A549 (cell line): ENCODE measurements at regions not wholly inside any gene's neighbourhood (a gene's known extent, or its start where the extent isn't known, plus 50 kb on each side); places are given as distances from the start of the nearest gene placed in this dataset.

Experiments used
- ATAC-seq, 2 experiments: fragments of 200-7000 bp in 1 of 2; fragments of >200 bp in 1 of 2; cut with Nextera tagmentation in 1 of 2; cut with Tn5 transposase in 1 of 2; 3 replicates each; pipeline versions ENCODE4 v1.8.0 to v1.9.1; 2018 to 2020; ENCODE audit warnings: mild to moderate bottlenecking in 1 of 2, moderate library complexity in 1 of 2
- CTCF ChIA-PET: fragments of 300-600 bp; sonication (Branson Sonifier 250); formaldehyde crosslinking; extraction: SDS; loops from one replicate; lab custom pipeline; 2021; ENCODE audit warnings: antibody characterized with exemption, inconsistent platforms; lab: Yijun Ruan, JAX
- POLR2A ChIA-PET: fragments of 350-600 bp; formaldehyde crosslinking; extraction: SDS; loops from one replicate; lab custom pipeline; 2021; ENCODE audit warnings: antibody characterized with exemption, inconsistent platforms; lab: Yijun Ruan, JAX
- DNase-seq, 2 experiments: peaks; one replicate each; pipeline versions ENCODE4 v3.0.0 to v3.0.0-alpha.2; 2011 to 2016; ENCODE audit warnings: low read depth in 1 of 2, low spot score in 1 of 2
- FAIRE-seq: peaks from 2 replicates; lab custom pipeline; 2011; peaks lifted over from hg19 to GRCh38; lab: Jason Lieb, UNC
- H3K27ac ChIP-seq, 2 experiments: fragments of >200 bp; sonication (Bioruptor Twin); formaldehyde crosslinking; 3 replicates each; pipeline ENCODE4 v1.5.1; 2016 to 2017
- H3K4me1 ChIP-seq: fragments of >200 bp; sonication (Bioruptor Twin); formaldehyde crosslinking; 3 replicates; pipeline ENCODE4 v1.6.1; 2016
- H3K4me2 ChIP-seq: fragments of >200 bp; sonication (Bioruptor Twin); formaldehyde crosslinking; 3 replicates; pipeline ENCODE4 v1.6.1; 2016
- H3K4me3 ChIP-seq: fragments of >200 bp; sonication (Bioruptor Twin); formaldehyde crosslinking; 3 replicates; pipeline ENCODE4 v1.5.1; 2016
- H3K9me3 ChIP-seq: fragments of >200 bp; sonication (Bioruptor Twin); formaldehyde crosslinking; 3 replicates; pipeline ENCODE4 v1.6.1; 2016
- BHLHE40 ChIP-seq: IDR thresholded peaks from 2 replicates; pipeline ENCODE4 v1.6.1; 2012; ENCODE audit warnings: low read depth, low read length, inconsistent platforms
- CEBPB ChIP-seq, 2 experiments: fragments of >200 bp in 1 of 2; sonication (Bioruptor Twin) in 1 of 2; formaldehyde crosslinking in 1 of 2; IDR thresholded peaks; 2 replicates each; pipeline ENCODE4 v1.6.1; 2012 to 2016
- EHF ChIP-seq: fragments of 250-450 bp; sonication (Bioruptor Pico); IDR thresholded peaks from 2 replicates; pipeline ENCODE4 v1.5.0; 2020; ENCODE audit warnings: mild to moderate bottlenecking
- EHMT2 ChIP-seq: fragments of 200-600 bp; sonication (generic); IDR thresholded peaks from 2 replicates; pipeline ENCODE4 v1.6.1; 2016; ENCODE audit warnings: antibody characterized with exemption, low read depth, mild to moderate bottlenecking, moderate library complexity
- ESRRA ChIP-seq: fragments of 150-350 bp; IDR thresholded peaks from 2 replicates; pipeline ENCODE4 v1.6.1; 2014; ENCODE audit warnings: mild to moderate bottlenecking, low read length, borderline replicate concordance
- FOSB ChIP-seq: fragments of 250-450 bp; sonication (Bioruptor Pico); IDR thresholded peaks from 2 replicates; pipeline ENCODE4 v1.5.0; 2020; ENCODE audit warnings: mild to moderate bottlenecking, moderate library complexity
- FOSL2 ChIP-seq, 2 experiments: fragments of 450-650 bp in 1 of 2; fragments of >200 bp in 1 of 2; sonication (Bioruptor Twin) in 1 of 2; formaldehyde crosslinking; IDR thresholded peaks; 2 replicates each; pipeline versions ENCODE4 v1.5.0 to v1.6.1; 2016 to 2020; ENCODE audit warnings: mild to moderate bottlenecking in 1 of 2, moderate library complexity in 1 of 2
- FOXS1 ChIP-seq: fragments of 250-450 bp; sonication (Bioruptor Pico); IDR thresholded peaks from 2 replicates; pipeline ENCODE4 v1.5.0; 2020; ENCODE audit warnings: mild to moderate bottlenecking, moderate library complexity
- GATA3 ChIP-seq: IDR thresholded peaks from 2 replicates; pipeline ENCODE4 v1.6.1; 2012; ENCODE audit warnings: borderline replicate concordance
- HEYL ChIP-seq: fragments of 250-450 bp; sonication (Bioruptor Pico); IDR thresholded peaks from 2 replicates; pipeline ENCODE4 v1.8.0; 2021; ENCODE audit warnings: mild to moderate bottlenecking, moderate library complexity
- HOXA7 ChIP-seq: fragments of 250-450 bp; sonication (Bioruptor Pico); IDR thresholded peaks from 2 replicates; pipeline ENCODE4 v1.5.0; 2020; ENCODE audit warnings: mild to moderate bottlenecking, moderate library complexity
- HOXB13 ChIP-seq: fragments of 250-450 bp; sonication (Bioruptor Pico); IDR thresholded peaks from 2 replicates; pipeline ENCODE4 v1.5.0; 2020; ENCODE audit warnings: low read depth, mild to moderate bottlenecking, moderate library complexity
- JUN ChIP-seq, 2 experiments: fragments of >200 bp; sonication (Bioruptor Twin); formaldehyde crosslinking; IDR thresholded peaks; 2 replicates in 1 of 2; 3 replicates in 1 of 2; pipeline ENCODE4 v1.6.1; 2016 to 2017
- KDM1A ChIP-seq: fragments of 200-600 bp; sonication (generic); IDR thresholded peaks from 2 replicates; pipeline ENCODE4 v1.6.1; 2016; ENCODE audit warnings: low read depth, mild to moderate bottlenecking
- MAZ ChIP-seq: fragments of 150-350 bp; IDR thresholded peaks from 2 replicates; pipeline ENCODE4 v1.6.1; 2014; ENCODE audit warnings: antibody characterized with exemption, low read depth, low read length, borderline replicate concordance
- PHF8 ChIP-seq: fragments of 200-600 bp; sonication (generic); IDR thresholded peaks from 2 replicates; pipeline ENCODE4 v1.6.1; 2016; ENCODE audit warnings: low read depth, mild to moderate bottlenecking, antibody characterized with exemption, moderate library complexity, borderline replicate concordance
- POLR2AphosphoS2 ChIP-seq: conservative IDR thresholded peaks from 2 replicates; pipeline ENCODE4 v1.6.1; 2012; ENCODE audit warnings: low read length, improper control_type of control experiment, inconsistent platforms
- RAD21 ChIP-seq, 2 experiments: fragments of >200 bp in 1 of 2; sonication (Bioruptor Twin) in 1 of 2; formaldehyde crosslinking in 1 of 2; IDR thresholded peaks in 1 of 2; conservative IDR thresholded peaks in 1 of 2; 2 replicates in 1 of 2; 3 replicates in 1 of 2; pipeline ENCODE4 v1.6.1; 2012 to 2018; ENCODE audit warnings: inconsistent platforms in 1 of 2
- RARB ChIP-seq: fragments of 250-450 bp; sonication (Bioruptor Pico); IDR thresholded peaks from 2 replicates; pipeline ENCODE4 v1.8.0; 2021; ENCODE audit warnings: mild to moderate bottlenecking, moderate library complexity
- RCOR1 ChIP-seq: fragments of 150-350 bp; IDR thresholded peaks from 2 replicates; pipeline ENCODE4 v1.6.1; 2014; ENCODE audit warnings: antibody characterized with exemption, low read length, low read depth
- RNF2 ChIP-seq: fragments of 200-600 bp; sonication (generic); IDR thresholded peaks from 2 replicates; pipeline ENCODE4 v1.6.1; 2016; ENCODE audit warnings: low read depth, mild to moderate bottlenecking, antibody characterized with exemption, moderate library complexity, borderline replicate concordance
- TFCP2L1 ChIP-seq: fragments of 250-450 bp; sonication (Bioruptor Pico); IDR thresholded peaks from 2 replicates; pipeline ENCODE4 v1.5.0; 2021; ENCODE audit warnings: mild to moderate bottlenecking
- TP53 ChIP-seq: fragments of 250-450 bp; sonication (Bioruptor Pico); IDR thresholded peaks from 2 replicates; pipeline ENCODE4 v1.5.0; 2021; ENCODE audit warnings: mild to moderate bottlenecking, moderate library complexity
- ZFP36 ChIP-seq: fragments of 450-650 bp; IDR thresholded peaks from 2 replicates; pipeline ENCODE4 v1.6.1; 2014; ENCODE audit warnings: borderline replicate concordance; ENCODE audit not compliant: partially characterized antibody
- ZNF302 ChIP-seq: fragments of 250-450 bp; sonication (Bioruptor Pico); IDR thresholded peaks from 2 replicates; pipeline ENCODE4 v1.9.0; 2021; ENCODE audit warnings: inconsistent platforms, mild to moderate bottlenecking, moderate library complexity
- ZSCAN20 ChIP-seq: fragments of 250-450 bp; sonication (Bioruptor Pico); IDR thresholded peaks from 2 replicates; pipeline ENCODE4 v1.8.0; 2022; ENCODE audit warnings: mild to moderate bottlenecking, moderate library complexity
- WGBS: methylation state at CpG from one replicate; pipeline ENCODE4 v1.1.6; 2017; ENCODE audit errors: missing lambda C conversion rate; 5-methylcytosine and 5-hydroxymethylcytosine counted together
- TF ChIP-seq, protein P1 (sequence below): IDR thresholded peaks from 2 replicates; pipeline ENCODE4 v1.6.1; 2012
- TF ChIP-seq, protein P2 (sequence below): IDR thresholded peaks from 2 replicates; pipeline ENCODE4 v1.6.1; 2012; ENCODE audit warnings: low read depth, borderline replicate concordance
- TF ChIP-seq, protein P3 (sequence below): fragments of >200 bp; sonication (Bioruptor Twin); formaldehyde crosslinking; IDR thresholded peaks from 3 replicates; pipeline ENCODE4 v1.5.1; 2016
- TF ChIP-seq, protein P4 (sequence below): fragments of 450-650 bp; IDR thresholded peaks from 2 replicates; pipeline ENCODE4 v1.6.1; 2014; ENCODE audit warnings: antibody characterized with exemption
- TF ChIP-seq, protein P5 (sequence below): fragments of >200 bp; sonication (Bioruptor Twin); formaldehyde crosslinking; IDR thresholded peaks from 3 replicates; pipeline ENCODE4 v1.6.1; 2016

DNA sequence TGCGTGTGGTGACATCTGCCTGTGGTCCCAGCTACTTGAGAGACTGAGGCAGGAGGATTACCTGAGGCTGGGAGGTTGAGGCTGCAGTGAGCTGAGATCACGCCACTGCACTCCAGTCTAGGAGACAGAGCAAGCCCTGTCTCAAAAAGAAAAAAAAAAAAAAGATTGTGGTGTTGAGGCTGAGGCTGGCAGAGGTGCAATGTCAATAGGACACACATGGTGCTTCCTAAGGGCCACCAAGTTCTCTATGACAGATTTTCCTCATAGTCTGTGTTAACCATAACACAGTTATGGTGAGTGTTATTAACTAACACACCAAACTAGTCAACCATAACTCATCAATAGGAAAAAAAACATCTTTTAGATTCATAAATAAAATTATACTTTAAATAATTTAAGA, 494.4 kb downstream of the TMX3 start:
- DNase-seq (no peak), ATAC-seq (no peak), FAIRE-seq (no peak)
- Histone ChIP-seq H3K4me2 (no peak overlapping the region), H3K4me1 (no peaks in the 10 kb centered on the region), H3K9me3 (no peaks in the 10 kb centered on the region), H3K27ac (no peak overlapping the region), H3K4me3 (no peak overlapping the region)
- POLR2A ChIA-PET: interaction anchor here (0.7 kb wide), 1 partner anchor 238 kb away, joined by 3 read pairs; no protein-coding TSS in a partner anchor
- 0% methylated on average over 2 of the region's 2 CpGs for WGBS
- CTCF ChIA-PET: no interaction called here
- TF ChIP-seq HOXB13 (CRISPR knock-in tag) (no peak), MAZ (no peak), GATA3 (no peak)
- TF ChIP-seq, protein P1, sequence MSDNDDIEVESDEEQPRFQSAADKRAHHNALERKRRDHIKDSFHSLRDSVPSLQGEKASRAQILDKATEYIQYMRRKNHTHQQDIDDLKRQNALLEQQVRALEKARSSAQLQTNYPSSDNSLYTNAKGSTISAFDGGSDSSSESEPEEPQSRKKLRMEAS: no peak

DNA sequence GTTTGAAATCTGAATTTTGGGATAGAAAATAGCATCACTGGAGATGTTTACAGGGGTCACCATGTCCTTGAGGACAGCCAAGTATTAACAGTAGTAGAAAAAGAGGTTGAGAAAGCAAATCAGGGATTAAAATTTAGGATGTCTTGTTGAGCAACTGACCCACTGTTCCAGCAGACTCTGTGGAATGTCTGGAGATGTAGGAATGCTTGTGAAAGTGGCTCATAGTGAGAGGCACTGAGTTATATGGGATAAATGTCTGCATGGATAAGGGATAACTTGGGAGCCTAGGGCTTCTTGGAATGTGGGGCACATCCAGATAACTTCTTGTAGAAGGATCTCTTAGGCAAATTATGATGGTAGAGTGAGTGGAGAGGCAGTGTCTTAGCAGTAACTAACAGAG, 495.0 kb downstream of the TMX3 start:
- DNase-seq: no peak
- no peak overlapping the region for H3K27ac ChIP-seq
- H3K4me2 ChIP-seq: no peak overlapping the region
- TF ChIP-seq, protein P2, sequence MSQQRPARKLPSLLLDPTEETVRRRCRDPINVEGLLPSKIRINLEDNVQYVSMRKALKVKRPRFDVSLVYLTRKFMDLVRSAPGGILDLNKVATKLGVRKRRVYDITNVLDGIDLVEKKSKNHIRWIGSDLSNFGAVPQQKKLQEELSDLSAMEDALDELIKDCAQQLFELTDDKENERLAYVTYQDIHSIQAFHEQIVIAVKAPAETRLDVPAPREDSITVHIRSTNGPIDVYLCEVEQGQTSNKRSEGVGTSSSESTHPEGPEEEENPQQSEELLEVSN: no peak
- TF ChIP-seq FOSL2 (IDR thresholded peaks at IDR 0.05) (no peak), FOSL2 (CRISPR knock-in tag; IDR thresholded peaks at IDR 0.05) (no peak), RNF2 (no peak), HOXA7 (no peak), PHF8 (no peak), GATA3 (no peak), FOSB (no peak), TFCP2L1 (CRISPR knock-in tag) (no peak), ZFP36 (no peak), FOXS1 (no peak), EHF (CRISPR knock-in tag) (no peak), EHMT2 (no peak), CEBPB (IDR thresholded peaks at IDR 0.05) (no peak), KDM1A (no peak)
- TF ChIP-seq, protein P3, sequence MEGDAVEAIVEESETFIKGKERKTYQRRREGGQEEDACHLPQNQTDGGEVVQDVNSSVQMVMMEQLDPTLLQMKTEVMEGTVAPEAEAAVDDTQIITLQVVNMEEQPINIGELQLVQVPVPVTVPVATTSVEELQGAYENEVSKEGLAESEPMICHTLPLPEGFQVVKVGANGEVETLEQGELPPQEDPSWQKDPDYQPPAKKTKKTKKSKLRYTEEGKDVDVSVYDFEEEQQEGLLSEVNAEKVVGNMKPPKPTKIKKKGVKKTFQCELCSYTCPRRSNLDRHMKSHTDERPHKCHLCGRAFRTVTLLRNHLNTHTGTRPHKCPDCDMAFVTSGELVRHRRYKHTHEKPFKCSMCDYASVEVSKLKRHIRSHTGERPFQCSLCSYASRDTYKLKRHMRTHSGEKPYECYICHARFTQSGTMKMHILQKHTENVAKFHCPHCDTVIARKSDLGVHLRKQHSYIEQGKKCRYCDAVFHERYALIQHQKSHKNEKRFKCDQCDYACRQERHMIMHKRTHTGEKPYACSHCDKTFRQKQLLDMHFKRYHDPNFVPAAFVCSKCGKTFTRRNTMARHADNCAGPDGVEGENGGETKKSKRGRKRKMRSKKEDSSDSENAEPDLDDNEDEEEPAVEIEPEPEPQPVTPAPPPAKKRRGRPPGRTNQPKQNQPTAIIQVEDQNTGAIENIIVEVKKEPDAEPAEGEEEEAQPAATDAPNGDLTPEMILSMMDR: no peak
- TF ChIP-seq, protein P4, sequence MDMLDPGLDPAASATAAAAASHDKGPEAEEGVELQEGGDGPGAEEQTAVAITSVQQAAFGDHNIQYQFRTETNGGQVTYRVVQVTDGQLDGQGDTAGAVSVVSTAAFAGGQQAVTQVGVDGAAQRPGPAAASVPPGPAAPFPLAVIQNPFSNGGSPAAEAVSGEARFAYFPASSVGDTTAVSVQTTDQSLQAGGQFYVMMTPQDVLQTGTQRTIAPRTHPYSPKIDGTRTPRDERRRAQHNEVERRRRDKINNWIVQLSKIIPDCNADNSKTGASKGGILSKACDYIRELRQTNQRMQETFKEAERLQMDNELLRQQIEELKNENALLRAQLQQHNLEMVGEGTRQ: no peak
- TF ChIP-seq, all 56 proteins: peak for 0
- Histone ChIP-seq H3K4me3 (no peak overlapping the region), H3K4me1 (no peaks in the 10 kb centered on the region), H3K9me3 (no peaks in the 10 kb centered on the region)
- CTCF ChIA-PET: no interaction called here
- ATAC-seq: no peak
- POLR2A ChIA-PET: interaction anchor here (0.7 kb wide), 1 partner anchor 237 kb away, joined by 3 read pairs; no protein-coding TSS in a partner anchor
- no peak for FAIRE-seq

DNA sequence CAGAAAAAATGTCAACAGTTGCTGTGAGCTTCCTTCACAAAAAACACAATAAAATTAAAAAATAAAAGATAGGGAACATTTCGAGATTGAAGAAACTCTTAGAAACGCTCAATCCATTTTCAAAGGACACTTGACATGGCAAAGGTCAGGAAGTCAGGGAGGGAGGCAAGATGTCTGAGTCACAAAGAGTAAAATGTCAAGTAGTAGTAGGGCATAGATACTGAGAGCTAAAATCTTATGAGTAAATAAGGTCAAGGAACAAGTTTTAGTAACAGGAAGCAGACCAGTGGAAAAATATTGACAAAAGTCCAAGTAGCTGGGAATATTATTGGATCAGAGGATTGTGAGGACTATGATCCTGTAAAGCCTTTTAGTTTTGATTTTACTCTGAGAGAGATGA, 495.6 kb downstream of the TMX3 start:
- H3K4me3 ChIP-seq: no peak overlapping the region
- CTCF ChIA-PET: no interaction called here
- ATAC-seq: no peak
- H3K4me1 ChIP-seq: no peaks in the 10 kb centered on the region
- FAIRE-seq: no peak
- no peak overlapping the region for H3K4me2 ChIP-seq
- POLR2A ChIA-PET: no interaction called here
- no peaks in the 10 kb centered on the region for H3K9me3 ChIP-seq
- H3K27ac ChIP-seq: no peak overlapping the region
- no peak for DNase-seq
- 5% methylated on average over 2 of the region's 2 CpGs for WGBS
- no peak for TF ChIP-seq FOSB
- TF ChIP-seq, protein P5, sequence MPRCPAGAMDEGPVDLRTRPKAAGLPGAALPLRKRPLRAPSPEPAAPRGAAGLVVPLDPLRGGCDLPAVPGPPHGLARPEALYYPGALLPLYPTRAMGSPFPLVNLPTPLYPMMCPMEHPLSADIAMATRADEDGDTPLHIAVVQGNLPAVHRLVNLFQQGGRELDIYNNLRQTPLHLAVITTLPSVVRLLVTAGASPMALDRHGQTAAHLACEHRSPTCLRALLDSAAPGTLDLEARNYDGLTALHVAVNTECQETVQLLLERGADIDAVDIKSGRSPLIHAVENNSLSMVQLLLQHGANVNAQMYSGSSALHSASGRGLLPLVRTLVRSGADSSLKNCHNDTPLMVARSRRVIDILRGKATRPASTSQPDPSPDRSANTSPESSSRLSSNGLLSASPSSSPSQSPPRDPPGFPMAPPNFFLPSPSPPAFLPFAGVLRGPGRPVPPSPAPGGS: no peak
- no peak for TF ChIP-seq HEYL (CRISPR knock-in tag)
- no peak for TF ChIP-seq JUN (IDR thresholded peaks at IDR 0.05)
- no peak for TF ChIP-seq RCOR1
- no peak for TF ChIP-seq RAD21 (conservative IDR thresholded peaks at IDR 0.05 in 1 of 2, IDR thresholded peaks at IDR 0.05 in 1 of 2)
- no peak for TF ChIP-seq TP53 (CRISPR knock-in tag)
- TF ChIP-seq RARB (CRISPR knock-in tag): no peak
- TF ChIP-seq POLR2AphosphoS2: no peak
- no peak for TF ChIP-seq HOXA7
- TF ChIP-seq BHLHE40: no peak
- TF ChIP-seq KDM1A: no peak
- TF ChIP-seq, protein P4: no peak
- no peak for TF ChIP-seq ZSCAN20 (CRISPR knock-in tag)
- no peak for TF ChIP-seq HOXB13 (CRISPR knock-in tag)
- TF ChIP-seq ESRRA: no peak
- no peak for TF ChIP-seq ZNF302 (CRISPR knock-in tag)
